ENCODE measurements at regions not wholly inside any gene's neighbourhood (a gene's known extent, or its start where the extent isn't known, plus 50 kb on each side); places are given as distances from the start of the nearest gene placed in this dataset.

DNA sequence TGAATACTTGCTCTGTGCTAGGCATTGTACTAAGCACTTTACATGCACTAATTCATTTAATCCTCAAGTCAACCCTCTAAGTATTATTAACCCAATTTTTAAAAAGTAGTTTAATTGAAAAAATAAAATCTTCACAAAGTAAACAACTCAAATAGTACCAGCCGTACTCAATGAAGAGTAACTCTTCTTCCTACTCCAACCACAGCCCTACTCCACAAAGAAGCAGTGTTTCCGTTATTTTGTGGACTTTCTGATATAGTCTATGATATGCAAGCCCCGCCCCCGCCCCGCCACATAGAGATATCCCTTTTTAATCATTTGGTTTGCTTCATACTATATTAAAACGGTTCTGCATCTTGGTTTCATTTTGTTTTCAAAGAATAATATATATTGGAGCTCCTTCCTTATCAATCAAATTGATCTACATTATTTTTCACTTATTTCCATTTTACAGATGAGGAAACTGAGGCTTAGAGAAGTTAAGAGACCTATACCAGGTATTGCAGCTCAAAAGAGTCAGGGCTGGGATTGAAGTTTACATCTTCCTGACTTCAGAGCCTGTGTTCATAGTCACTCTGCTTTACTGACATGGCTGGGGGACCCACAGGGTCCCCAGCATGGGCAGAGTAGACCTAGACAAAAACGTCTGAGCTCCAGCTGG, 78.6 kb downstream of the PCDH1 start:
- TF ChIP-seq CTCF (IDR thresholded peaks at IDR 0.05; ENCODE audit: borderline replicate concordance, extremely low read depth, low read length, poor library complexity, severe bottlenecking) (no peak), EZH2 (IDR thresholded peaks at IDR 0.05; ENCODE audit: borderline replicate concordance, low read depth, low read length, severe bottlenecking) (no peak)

Data from DND-41 (cell line).